ENCODE measurements at regions not wholly inside any gene's neighbourhood (a gene's known extent, or its start where the extent isn't known, plus 50 kb on each side); places are given as distances from the start of the nearest gene placed in this dataset.

DNA sequence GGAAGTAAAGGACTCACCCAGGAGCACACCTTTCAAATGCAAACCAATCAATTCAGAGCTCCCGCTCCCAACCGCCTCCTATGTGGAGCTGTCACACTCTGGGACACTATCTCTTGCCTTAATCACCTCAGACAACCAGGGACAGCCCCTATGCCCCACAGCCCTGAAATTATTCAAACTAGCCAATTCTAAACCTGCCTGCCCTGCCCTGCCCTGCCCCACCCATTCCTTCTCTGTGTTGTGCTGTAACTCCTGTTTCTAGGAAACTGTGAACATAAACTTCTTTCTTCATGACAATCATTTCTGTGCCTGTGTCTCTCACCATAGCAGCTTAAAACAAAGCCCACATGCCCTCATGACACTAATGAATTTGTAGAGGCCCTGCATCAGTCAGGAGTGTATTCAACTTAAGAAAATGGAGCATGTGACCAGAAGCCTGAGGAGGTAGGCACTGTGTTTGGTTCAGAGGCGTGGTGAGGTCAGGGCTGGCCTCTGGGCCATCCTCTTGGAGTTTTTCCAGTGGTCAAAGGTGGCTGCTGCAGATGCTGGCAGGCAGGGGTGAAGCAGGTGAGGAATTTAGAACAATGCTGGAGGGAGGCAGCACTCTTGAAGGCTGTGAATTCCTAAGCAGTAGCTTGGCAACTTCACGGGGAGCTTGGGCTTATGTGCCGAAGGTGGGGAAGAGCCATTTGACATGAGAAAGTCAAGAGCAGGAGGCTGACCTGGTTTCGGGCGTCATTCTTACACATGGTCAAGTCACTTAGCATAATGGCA lies 74.5 kb downstream of the RHOU start:
- intact Hi-C loops (cut with DNase I; ENCODE audit: low total_unique reads) = no loop called here
- Histone ChIP-seq H3K36me3 (no peaks in the 10 kb centered on the region), H3K9me3 (no peaks in the 10 kb centered on the region), H3K4me1 (no peaks in the 10 kb centered on the region), H3K27ac (no peak overlapping the region), H3K4me3 (no peak overlapping the region), H3K27me3 (no peaks in the 10 kb centered on the region)
- TF ChIP-seq POLR2AphosphoS5 (IDR thresholded peaks at IDR 0.05) = no peak
- no peak for TF ChIP-seq CTCF (IDR thresholded peaks at IDR 0.05)
- no peak for TF ChIP-seq POLR2A (IDR thresholded peaks at IDR 0.05)
- no peak for DNase-seq (ENCODE audit: low spot score in 2 of 2)

GRCh38 chr1:228810395-228810758 lies 75.1 kb downstream of the RHOU start:
- Histone ChIP-seq H3K36me3 (no peaks in the 10 kb centered on the region), H3K4me3 (no peak overlapping the region), H3K9me3 (no peaks in the 10 kb centered on the region), H3K27ac (no peak overlapping the region), H3K4me1 (no peaks in the 10 kb centered on the region), H3K27me3 (no peaks in the 10 kb centered on the region)
- no peak for DNase-seq (ENCODE audit: low spot score in 2 of 2)
- TF ChIP-seq CTCF (IDR thresholded peaks at IDR 0.05) = no peak
- no peak for TF ChIP-seq POLR2AphosphoS5 (IDR thresholded peaks at IDR 0.05)
- no peak for TF ChIP-seq POLR2A (IDR thresholded peaks at IDR 0.05)
- intact Hi-C loops (cut with DNase I; ENCODE audit: low total_unique reads) = no loop called here

- peak overlapping the region in 1 of 2 donors; percentile 38 for H3K27ac ChIP-seq
- H3K9me3 ChIP-seq = no peaks in the 10 kb centered on the region
- H3K36me3 ChIP-seq = no peaks in the 10 kb centered on the region
- intact Hi-C loops (cut with DNase I; ENCODE audit: low total_unique reads) = no loop called here
- no peaks in the 10 kb centered on the region for H3K27me3 ChIP-seq
- TF ChIP-seq CTCF (IDR thresholded peaks at IDR 0.05) (no peak), POLR2AphosphoS5 (IDR thresholded peaks at IDR 0.05) (no peak), POLR2A (IDR thresholded peaks at IDR 0.05) (no peak)
- DNase-seq (ENCODE audit: low spot score in 2 of 2) = no peak
- H3K4me3 ChIP-seq = no peak overlapping the region
- H3K4me1 ChIP-seq = no peaks in the 10 kb centered on the region
Observed at GRCh38 chr1:228810878-228811711, 75.8 kb downstream of the RHOU start.

GRCh38 chr1:228811712-228812305 lies 76.5 kb downstream of the RHOU start:
- H3K9me3 ChIP-seq = no peaks in the 10 kb centered on the region
- H3K4me3 ChIP-seq = no peak overlapping the region
- intact Hi-C loops (cut with DNase I; ENCODE audit: low total_unique reads) = no loop called here
- H3K27ac ChIP-seq = peak overlapping the region in 1 of 2 donors; percentile 38
- TF ChIP-seq CTCF (IDR thresholded peaks at IDR 0.05) (no peak), POLR2A (IDR thresholded peaks at IDR 0.05) (no peak), POLR2AphosphoS5 (IDR thresholded peaks at IDR 0.05) (no peak)
- H3K4me1 ChIP-seq = no peaks in the 10 kb centered on the region
- no peak for DNase-seq (ENCODE audit: low spot score in 2 of 2)
- no peaks in the 10 kb centered on the region for H3K36me3 ChIP-seq
- H3K27me3 ChIP-seq = no peaks in the 10 kb centered on the region

- Histone ChIP-seq H3K27me3 (no peaks in the 10 kb centered on the region), H3K36me3 (no peaks in the 10 kb centered on the region), H3K27ac (no peak overlapping the region), H3K4me1 (no peaks in the 10 kb centered on the region), H3K4me3 (no peak overlapping the region), H3K9me3 (no peaks in the 10 kb centered on the region)
- intact Hi-C loops (cut with DNase I; ENCODE audit: low total_unique reads) = no loop called here
- no peak for DNase-seq (ENCODE audit: low spot score in 2 of 2)
- no peak for TF ChIP-seq POLR2A (IDR thresholded peaks at IDR 0.05)
- TF ChIP-seq POLR2AphosphoS5 (IDR thresholded peaks at IDR 0.05) = no peak
- TF ChIP-seq CTCF (IDR thresholded peaks at IDR 0.05) = no peak
Observed at GRCh38 chr1:228812961-228813360, 77.7 kb downstream of the RHOU start.

All from breast epithelium (tissue), 4 donors.